HG03175 (cell line): ENCODE measurements at regions not wholly inside any gene's neighbourhood (a gene's known extent, or its start where the extent isn't known, plus 50 kb on each side); places are given as distances from the start of the nearest gene placed in this dataset.
A peak's percentile ranks its signal among the peaks of the same experiment; 100 is the strongest.
"Not testable (repeated sequence)": the region's sequence is repeated elsewhere in the genome, so short reads cannot be mapped to it uniquely, and the experiment has no call there.

Experiments used
- ATAC-seq: cut with Tn5 transposase; IDR thresholded peaks from one replicate; pipeline ENCODE4 v1.9.1; 2021; ENCODE audit warnings: mild to moderate bottlenecking, moderate library complexity; ENCODE audit not compliant: unreplicated experiment

DNA sequence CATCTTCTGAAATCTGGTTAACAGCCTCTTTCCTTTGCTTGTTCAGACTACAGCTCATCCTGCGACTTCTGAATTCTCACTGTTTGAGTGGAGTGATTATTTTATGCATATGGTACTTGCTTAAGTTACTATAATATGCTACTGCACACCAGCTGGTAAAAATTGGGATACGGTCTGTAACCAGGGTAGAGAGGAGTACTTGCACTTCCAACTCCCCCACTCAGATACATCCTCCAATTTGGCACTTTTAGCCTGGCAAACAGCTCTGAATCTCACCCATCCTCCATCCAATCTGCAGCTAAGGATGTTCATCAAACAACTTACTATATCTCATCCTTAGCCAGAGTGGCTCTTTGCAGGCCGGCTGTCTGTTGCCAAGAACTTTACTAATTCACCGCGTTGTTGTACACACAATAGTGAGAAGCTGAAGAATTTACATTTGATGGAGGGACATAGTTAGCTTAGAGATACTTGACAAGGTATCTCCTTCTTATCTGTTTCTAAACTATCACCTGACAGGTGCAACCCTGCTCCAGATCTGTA, 1323.6 kb upstream of the ALCAM start:
- ATAC-seq: not testable (repeated sequence)

DNA sequence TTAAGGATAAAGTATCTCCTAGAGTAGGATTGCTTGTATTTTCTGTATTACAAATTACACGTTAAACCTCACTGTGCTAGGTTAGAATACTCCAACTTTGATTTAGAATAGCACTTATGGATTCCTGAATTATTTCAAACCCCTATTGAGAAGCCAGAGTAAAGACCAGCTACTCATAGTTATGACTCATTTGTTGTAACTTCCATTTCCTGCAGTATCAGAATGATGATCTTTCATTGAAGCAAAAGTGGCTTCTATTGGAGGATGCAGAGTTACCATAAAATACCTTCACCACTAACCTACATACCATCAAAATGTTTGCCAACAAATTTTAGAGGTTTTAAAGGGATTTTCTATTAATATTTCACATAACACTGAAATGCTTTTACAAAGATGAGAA, 1322.7 kb upstream of the ALCAM start:
- ATAC-seq: no peak

DNA sequence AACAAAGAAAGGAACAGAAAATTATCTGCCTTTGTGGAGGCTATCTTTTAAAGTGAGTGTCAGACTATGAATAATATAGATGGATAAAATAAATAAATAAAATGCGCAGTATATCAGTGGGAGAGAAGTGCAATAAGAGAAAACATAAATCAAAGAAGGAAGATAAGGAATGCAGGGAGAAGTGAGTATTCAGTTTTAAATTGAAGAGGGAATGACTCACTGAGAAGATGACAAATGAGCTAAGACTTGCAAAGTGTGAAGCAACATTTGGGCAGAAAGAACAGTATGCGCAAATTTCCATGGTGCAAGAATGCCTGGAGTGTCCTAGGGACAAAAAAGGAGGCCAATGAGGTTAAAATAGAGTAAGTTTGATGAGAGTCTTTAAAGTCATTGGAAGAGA, 1300.1 kb upstream of the ALCAM start:
- ATAC-seq: no peak

DNA sequence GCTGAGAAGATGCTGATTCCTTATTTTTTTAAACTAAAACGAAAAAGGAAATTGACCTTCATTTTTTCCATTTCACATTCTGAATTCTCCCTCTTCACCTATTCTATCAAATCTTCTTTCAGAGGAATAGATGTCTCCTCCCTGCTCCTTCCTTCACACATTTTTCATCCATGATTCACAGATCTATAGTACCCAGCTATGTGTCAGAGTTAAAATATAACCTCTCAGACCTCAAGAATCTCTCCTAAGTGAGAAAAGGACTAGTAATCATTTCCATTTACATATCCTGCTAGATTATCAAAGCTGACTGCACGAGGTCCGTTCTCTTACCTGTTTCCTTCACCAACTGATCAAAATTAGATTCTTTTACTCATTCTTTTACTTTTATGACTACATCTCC, 1297.6 kb upstream of the ALCAM start:
- no peak for ATAC-seq

DNA sequence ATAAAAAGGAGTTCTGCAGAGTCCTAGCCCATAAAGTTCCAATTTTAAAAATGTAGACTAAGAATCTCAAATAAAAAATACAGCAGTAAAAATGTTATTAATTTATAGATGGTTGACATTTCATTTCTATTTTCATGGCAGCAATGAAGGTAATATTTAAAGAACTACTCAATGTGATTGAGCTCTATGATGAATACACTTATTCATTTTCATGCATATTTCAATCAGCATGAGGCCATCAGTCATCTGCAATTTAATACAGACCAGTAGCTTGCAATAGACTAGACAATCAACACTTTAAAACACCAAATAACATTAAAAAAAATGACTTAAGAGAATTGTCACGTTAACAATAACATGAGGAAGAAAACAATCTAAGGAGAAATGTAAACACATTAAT, 1295.8 kb upstream of the ALCAM start:
- ATAC-seq: no peak

DNA sequence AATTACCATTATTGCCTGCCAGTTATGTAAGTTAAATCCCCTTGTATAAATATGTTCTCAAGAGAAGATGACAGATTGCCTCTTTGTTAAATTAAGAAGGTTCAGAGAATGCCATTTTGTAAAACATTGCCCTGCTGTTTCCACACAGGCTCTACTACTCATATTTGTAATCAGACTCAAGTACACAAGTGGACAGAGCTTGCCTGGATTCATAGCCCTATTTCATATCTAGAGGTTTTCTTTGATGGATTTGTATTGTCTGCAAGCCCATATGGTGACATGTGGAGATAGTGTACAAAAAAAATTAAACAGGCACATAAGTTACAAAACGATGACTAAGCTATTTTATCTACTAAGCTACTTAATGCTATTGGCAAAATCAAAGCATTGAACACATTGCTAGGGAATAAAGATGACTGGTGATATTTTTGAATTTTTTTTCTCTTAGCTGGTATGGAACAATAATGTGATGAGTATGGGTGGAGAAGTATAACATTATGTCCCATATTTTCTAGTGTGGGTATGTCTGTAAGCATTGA, 1286.6 kb upstream of the ALCAM start:
- ATAC-seq: no peak

DNA sequence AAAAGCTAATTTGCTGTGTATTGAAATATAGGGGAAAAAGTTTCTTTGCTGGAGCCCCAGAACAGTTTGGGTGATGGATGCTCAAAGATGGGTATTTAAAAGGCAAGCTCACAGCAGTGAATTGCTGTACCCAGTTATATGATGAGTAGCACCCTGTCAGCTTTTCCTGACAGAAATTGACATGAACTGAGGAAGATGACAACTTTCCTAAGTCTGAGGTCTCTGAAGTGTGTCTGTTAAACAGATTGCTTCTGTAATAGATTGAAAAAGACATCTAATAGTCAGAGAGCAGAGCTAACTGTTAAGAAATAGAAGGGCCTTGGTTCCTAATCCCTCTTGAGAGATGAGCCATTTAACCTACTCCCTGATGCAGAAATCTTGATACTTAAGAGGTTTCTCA, 1278.0 kb upstream of the ALCAM start:
- no peak for ATAC-seq

DNA sequence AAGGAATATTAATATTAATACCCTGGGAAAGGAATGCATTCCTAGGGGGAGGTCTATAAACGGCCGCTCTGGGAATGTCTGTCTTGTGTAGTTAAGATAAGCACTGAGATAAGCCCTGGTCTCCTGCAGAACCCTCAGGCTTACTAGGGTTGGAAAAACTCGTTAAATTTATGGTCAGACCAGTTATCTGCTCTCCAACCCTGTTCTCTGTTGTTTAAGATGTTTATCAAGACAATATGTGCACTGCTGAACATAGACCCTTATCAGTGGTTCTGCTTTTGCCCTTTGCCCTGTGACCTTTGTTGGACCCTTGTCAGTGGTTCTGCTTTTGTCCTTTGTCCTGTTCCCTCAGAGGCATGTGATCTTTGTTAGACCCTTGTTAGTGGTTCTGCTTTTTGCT, 1276.7 kb upstream of the ALCAM start:
- not testable (repeated sequence) for ATAC-seq

DNA sequence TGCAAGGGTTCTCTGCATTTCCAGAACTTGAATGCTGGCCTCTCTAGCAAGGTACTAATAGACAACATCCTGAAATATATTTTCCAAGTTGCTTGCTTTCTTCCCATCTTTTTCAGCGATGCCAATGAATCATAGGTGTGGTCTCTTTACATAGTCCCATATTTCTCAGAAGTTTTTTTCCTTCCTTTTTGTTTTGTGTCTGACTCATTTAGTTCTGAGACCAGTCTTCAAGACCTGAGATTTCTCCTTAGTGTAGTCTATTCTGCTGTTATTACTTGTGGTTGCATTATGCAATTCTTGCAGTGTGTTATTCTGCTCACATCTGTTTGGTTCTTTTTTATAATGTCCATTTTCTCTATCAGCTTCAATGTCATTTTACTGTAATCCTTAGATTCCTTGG, 1265.0 kb upstream of the ALCAM start:
- ATAC-seq: no peak

DNA sequence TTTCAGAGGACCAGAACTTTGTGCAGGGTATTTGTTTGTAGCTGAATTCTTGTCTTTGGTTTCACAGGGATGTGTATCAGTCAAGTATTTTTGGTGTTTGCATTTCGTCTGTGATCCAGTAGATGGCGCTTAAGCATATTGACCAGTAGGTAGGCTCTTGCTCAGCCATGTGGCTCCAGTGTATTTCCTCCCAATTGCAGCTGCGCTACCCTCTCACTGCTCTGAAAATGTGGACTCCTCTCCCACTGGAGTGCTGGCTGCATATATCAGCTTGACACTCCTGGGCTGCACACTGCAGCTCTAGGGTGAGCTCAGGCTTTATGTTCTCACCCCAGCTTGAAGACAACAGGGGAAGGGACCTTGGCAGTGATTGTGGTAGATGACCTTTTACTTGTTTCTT, 1264.3 kb upstream of the ALCAM start:
- ATAC-seq: peak; percentile 94

DNA sequence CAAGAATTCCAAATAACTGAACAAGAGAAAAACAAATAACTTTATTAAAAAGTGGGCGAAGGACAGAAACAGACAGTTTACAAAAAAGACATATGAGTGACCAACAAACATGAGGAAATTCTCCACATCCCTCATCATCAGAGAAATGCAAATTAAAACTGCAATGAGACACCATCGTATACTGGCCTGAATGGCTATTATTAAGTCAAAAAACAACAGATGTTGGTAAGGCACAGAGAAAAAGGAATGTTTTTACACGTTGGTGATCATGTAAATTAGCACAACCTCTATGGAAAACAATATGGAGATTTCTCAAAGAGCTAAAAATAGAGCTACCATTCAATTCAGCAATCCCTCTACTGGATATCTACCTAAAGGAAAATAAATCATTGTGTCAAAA, 1260.4 kb upstream of the ALCAM start:
- ATAC-seq: no peak

DNA sequence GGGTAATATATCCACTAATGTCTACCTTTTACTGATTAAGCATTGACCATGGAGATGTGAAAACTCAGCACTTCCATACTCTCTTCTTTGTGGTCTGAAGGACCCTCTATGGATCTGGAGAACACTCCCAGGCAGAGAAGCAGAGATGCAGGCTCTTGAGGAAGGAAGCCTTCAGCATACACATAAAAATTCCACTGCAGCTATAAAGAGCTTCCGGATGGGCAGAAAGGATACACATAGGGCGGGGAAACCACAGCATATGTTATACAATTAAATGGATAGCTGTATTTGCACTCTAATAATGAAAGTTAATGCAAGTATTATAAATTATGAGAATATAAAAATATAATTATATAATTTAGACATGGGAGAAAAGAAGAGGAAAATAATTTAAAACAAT, 1258.2 kb upstream of the ALCAM start:
- ATAC-seq: no peak

DNA sequence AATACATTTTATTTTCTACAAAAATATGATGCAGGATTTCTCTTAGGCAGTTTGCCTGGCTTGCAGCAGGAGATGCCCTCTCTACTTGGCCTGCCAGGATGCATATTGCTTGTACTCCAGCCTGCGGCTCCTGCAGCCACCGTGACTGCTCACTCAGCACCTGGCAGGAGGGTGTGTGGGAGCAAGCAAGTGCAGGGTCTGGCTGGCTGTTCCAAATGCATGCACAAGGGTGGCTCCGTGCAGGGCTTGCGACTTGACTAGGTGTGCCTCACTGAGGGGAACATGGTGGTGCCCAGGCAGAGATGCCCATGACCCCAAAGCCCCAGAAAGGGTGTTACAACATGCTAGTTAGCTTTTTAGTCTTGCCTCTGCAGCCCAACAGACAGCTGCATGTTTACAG, 1240.2 kb upstream of the ALCAM start:
- ATAC-seq: no peak

DNA sequence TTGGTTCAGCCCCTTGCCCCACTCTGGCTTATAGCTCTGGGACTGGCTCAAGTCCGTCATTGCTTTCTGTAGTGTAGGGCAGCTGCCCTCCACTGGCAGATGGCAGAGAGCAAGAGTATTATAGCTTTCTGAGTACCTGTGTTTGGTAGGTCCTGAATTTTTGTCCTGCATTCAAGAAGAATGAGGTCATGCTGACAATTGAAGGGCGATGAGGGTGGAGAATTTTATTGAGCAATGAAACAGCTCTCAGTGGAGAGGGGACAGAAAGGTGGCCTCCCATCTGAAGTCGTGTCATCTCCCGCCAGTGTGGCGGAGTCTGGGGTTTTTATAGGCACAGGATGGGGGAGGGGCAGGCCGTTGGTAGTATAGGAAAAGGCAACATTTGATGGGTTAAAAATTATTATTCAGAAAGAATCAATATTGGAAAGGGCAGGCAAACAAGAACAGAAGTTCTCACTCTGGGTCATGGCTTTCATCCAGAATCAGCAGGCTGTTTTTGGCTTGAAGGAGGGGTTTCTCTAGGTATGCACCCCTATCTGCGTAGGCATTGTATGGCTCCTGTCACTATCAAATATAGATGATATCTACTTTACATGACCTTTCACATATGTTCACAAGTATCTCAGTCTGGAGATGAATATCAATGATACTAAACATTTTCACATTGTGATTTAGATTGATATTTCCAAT, 1239.7 kb upstream of the ALCAM start:
- ATAC-seq: no peak

DNA sequence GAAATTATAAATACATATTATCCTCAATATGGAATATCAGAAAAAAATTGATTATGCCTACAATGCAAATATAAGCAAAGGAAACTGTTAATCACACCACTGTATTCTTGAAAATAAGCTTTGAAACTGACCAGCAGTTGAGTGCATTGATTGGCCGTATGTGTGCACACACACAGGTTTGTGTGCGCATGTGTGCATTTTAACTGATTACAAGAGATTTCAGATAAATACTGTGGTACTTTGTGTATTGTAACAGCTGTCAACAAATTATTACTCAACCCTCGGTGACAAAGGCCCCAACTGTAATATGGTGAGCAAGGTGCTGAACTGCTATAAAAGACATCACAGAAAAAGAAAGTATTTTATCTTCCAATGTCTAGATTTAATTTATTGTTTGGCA, 1238.9 kb upstream of the ALCAM start:
- no peak for ATAC-seq

DNA sequence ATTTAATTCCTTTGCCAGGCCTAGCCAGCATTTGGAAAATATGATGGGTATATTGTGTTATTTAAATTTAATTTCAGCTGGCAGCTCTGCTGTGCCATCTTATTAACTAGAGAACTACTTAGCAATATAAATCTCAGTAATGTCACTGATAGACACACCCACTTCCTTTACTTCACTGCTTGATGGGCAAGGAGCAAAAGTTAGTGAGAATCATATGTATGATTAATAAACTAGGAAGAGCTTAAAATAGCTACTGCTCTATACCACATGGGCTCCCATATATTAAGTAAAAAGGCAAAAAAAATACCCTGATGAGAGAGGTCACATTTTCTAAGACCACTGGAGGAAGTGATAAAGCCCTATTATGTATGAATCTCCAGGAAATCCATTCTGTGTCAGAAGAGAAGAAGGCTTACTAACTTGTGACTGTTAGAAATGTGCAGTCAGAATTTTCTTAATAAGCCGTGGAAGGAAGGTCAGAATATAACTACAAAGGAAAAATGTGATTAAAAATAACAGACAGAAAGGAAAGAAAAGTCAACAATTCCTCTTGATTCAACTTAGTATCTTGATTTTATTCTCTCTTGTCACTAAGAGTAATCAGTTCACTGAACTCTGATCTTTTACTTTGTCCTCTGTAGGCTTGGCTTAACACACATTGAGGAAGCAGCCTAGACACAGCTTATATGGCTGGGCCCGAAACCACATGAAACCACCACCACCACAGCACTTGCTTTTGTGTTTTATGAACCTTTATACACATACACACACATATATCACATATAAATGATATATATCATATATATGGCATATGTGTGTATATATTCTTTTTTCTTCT, 1233.9 kb upstream of the ALCAM start:
- ATAC-seq: no peak

DNA sequence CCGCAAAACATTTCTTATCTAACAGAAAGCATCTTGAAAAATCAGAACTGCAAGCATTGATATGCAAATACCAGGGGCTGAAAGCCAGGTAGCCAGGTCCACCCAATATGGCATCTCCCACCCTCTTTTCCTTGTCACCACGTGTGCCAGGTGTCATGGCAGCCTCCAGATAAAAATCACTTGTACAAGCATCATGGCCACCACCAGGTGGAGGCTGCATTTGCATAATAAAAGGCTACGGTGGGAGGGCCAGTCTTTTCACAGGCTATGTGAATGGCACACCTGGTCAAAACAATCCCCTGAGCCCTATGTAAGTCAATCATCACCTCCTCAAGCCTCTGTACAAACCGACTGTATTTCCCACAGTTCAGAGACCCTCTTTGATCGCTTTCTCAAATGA, 1233.1 kb upstream of the ALCAM start:
- ATAC-seq: no peak

DNA sequence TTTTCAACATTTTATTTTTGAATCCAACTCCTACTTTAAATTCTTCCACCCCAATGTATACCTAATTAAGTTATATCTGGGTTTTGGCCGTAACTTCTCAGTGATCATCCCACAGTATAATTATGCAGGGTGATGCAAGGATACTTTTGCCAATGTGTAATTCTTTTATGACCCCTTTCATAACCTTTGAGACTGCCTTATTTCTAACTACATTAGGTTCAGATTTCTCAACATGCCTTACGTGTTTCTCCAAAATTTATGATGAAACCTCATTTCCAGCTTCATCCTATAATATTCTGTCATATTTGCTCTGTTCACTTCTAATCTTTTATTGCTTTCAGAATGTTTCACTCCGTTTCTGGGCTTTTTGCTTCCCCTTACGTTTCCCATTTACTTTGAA, 1229.6 kb upstream of the ALCAM start:
- ATAC-seq: no peak

DNA sequence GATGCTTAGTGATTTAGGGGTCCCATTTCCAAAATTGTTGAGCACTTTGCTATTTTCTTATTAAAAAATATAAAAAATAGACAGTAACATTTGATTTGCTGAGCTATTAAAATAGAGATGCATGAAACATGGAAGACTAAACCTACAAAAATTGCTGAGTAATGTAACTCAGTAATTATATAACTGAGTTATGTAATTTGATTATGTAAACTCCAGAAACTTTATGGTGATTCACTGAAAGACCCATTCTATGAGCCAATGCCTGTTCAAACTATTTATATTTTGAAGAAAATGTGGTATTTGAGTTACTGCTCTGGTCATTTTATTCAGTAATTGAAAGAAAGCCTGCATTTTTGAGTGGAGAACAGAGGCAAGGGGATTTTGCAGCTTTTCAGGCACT, 1221.5 kb upstream of the ALCAM start:
- no peak for ATAC-seq

DNA sequence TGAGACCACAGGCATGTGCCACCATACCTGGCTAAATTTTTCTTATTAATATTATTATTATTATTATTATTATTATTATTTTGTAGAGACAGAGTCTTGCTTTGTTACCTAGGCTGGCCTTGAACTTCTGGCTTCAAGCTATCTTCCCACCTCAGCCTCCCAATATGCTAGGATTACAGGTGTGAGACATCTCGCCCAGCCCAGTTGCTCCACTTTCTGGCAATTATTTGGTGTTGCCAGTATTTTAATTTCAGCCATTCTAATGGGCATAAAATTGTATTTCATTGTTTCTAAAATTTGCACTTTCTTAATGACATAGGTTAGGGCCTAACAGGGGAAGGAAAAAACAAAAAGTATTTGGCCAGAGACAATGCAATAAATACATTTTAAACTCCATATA, 1217.6 kb upstream of the ALCAM start:
- ATAC-seq: no peak

DNA sequence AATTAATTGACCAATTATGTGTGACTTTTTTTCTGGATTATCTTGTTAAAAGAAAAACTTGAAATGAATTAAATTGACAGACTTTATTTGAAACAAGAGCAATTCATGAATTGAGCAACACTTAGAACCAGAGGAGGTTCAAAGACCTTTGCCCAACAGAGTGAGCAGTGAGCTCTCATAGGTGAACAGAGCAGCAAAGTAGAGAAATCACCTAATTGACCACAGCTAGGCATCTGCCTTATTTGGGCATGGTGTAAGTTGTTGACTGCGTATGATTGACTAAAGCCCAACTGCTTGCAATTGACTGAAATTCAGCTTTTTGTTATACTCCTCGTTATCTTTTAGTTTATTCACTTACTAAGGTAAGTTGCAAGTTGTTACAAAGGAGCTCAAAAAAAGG, 1216.0 kb upstream of the ALCAM start:
- no peak for ATAC-seq

DNA sequence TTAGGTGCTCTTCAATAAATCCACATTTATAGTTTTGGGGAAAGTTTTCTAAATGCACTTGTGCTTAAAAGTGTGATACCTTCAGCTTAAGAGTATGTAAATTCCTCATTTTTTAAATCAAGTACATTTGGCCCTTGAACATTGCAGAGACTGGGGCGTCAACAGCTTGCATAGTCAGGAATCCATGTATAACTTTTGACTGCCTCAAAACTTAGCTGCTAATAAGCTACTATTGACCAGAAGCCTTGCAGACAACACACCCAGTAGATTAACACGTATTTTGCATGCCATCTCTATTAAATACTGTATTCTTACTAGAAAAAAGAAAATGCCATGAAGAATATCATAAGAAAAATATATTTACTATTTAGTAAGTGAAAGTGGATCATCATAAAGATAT, 1211.8 kb upstream of the ALCAM start:
- no peak for ATAC-seq
